VCaP (cell line): ENCODE measurements at regions not wholly inside any gene's neighbourhood (a gene's known extent, or its start where the extent isn't known, plus 50 kb on each side); places are given as distances from the start of the nearest gene placed in this dataset.
"Not testable (repeated sequence)": the region's sequence is repeated elsewhere in the genome, so short reads cannot be mapped to it uniquely, and the experiment has no call there.

Experiments
- H3K27ac ChIP-seq: fragments of 450-650 bp; 2 replicates; pipeline ENCODE4 v1.5.1; 2017
- CTCF ChIP-seq: fragments of 450-650 bp; conservative IDR thresholded peaks from 2 replicates; pipeline ENCODE4 v1.5.1; 2017; ENCODE audit warnings: mild to moderate bottlenecking, moderate library complexity

DNA sequence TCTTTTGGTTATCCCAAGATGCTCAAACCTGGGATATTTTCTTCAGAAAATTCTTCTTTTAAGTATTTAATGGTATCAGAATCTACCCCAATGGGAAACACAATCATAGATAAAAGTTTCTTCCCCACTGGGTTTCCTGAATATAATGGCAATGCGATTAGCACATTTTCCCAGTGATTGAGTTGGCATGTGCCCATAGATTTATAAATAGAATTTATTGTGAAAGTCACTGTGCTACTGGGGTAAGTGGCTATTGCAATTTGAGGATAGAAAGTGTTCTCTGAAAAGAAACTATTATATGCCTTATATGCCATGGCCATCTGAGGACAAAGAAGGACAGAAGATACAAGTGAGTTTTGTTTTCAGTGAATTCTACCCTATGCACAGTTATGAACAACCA is 99.0 kb upstream of the RBMS3 start:
- no peak overlapping the region for H3K27ac ChIP-seq
- TF ChIP-seq CTCF = no peak

DNA sequence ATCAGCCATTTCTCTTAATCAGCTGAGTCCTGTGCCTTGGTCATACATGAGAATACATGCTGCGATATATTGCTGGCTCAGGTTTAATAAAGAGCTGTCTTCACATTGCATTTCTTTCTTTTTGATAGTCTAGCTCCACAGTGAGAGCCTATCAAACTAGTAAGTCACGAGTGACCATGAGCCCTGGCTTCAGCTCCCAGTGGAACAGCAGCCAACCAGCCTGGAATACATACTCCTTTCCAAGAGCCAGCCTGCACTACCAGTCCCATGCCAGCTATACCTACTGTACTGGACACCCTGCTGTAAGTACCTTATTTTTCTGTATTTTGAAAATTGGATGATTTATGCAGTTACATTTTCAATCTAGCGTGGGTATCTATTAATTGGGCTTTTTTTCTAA is 98.0 kb upstream of the RBMS3 start:
- not testable (repeated sequence) for H3K27ac ChIP-seq

- no peak overlapping the region for H3K27ac ChIP-seq
- no peak for TF ChIP-seq CTCF
Observed at GRCh38 chr3:29183346-29184087, 97.4 kb upstream of the RBMS3 start.

DNA sequence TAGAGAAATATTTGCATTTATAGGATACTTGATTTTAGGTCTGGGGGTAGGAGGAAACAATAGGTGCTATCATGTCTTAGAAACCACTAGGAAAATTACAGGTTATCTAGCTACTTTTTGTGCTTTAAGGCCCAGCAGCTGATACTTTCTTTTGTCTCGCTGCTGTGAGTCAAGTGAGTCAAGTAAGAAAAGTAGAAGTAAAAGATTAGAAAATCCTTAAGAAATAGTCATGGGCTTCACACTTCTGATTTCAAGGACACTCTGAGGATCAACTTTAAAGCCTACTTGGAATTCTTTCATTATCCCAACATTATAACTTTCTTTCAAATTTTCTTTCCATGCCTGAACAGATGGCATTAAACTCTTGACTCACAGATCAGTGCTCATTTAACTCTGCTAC is 95.2 kb upstream of the RBMS3 start:
- no peak for TF ChIP-seq CTCF
- no peak overlapping the region for H3K27ac ChIP-seq

- H3K27ac ChIP-seq = no peak overlapping the region
- no peak for TF ChIP-seq CTCF
Observed at GRCh38 chr3:29186131-29186599, 94.7 kb upstream of the RBMS3 start.

DNA sequence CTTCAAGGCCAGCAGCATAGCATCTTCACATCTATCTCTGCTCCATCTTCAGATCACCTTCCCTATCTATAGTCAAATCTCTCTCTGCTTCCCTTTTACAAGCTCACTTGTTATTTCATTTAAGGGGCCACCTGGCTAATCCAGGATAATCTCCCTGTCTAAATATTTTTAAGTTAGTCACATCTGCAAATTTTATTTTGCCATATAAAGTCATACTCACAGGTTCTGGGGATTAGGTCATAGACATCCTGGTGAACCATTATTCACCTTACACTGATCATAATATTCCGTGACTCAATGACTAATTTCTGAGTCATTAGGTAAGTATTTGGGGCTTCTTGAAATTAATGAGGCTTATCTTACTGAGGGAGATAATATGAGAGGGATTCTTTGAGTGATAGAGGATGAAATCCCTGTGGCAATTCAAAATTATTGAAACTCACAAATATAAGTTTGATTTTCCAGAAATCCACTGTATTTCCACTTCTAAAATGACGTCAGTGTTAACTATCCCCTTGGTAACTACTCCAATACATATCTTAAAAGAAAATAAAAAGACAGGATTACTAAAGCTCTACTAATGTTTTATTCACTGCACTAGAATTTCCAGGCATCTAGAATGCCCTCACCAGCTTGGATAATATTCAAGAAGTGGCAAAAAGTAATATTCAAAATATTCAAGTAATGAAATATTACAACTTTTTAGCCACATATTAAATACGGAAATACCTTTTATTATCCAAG is 93.7 kb upstream of the RBMS3 start:
- H3K27ac ChIP-seq = no peak overlapping the region
- no peak for TF ChIP-seq CTCF

GRCh38 chr3:29189328-29189727 is 91.5 kb upstream of the RBMS3 start:
- H3K27ac ChIP-seq = no peak overlapping the region
- TF ChIP-seq CTCF = no peak

DNA sequence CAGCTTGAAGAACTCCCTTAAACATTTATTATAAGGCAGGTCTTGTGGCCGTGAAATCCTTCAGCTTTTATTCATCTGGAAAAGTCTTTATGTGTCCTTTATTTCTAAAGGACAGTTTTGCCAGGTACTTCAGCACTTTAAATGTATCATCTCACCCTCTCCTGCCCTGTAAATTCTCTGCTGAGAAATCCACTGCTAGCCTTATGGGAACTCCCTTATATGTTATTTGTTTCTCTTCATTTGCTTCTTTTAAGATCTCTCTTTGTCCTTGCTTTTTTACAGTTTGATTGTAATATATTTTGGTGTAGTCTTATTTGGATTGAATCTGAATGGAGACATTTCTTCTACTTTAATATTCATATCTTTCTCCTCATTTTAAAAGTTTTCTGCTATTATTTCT is 86.7 kb upstream of the RBMS3 start:
- H3K27ac ChIP-seq = no peak overlapping the region
- TF ChIP-seq CTCF = no peak
